ENCODE measurements at regions not wholly inside any gene's neighbourhood (a gene's known extent, or its start where the extent isn't known, plus 50 kb on each side); places are given as distances from the start of the nearest gene placed in this dataset.

GRCh38 chr17:79393358-79394052, 217.3 kb downstream of the RBFOX3 start:
- DNase-seq, result peak; percentile 65 to 71

- DNase-seq, result no peak
Observed at GRCh38 chr17:79392598-79392997, 218.3 kb downstream of the RBFOX3 start.

- DNase-seq, result peak; percentile 58 to 71
Observed at GRCh38 chr17:79391376-79392233, 219.2 kb downstream of the RBFOX3 start.

GRCh38 chr17:79389896-79390295, 221.0 kb downstream of the RBFOX3 start:
- no peak for DNase-seq

GRCh38 chr17:79388556-79389295, 222.1 kb downstream of the RBFOX3 start:
- DNase-seq, result peak; percentile 4 to 42

GRCh38 chr17:79387783-79388182, 223.1 kb downstream of the RBFOX3 start:
- DNase-seq, result no peak

- DNase-seq, result no peak
Observed at GRCh38 chr17:79385962-79386563, 224.8 kb downstream of the RBFOX3 start.

GRCh38 chr17:79382313-79382712, 228.5 kb downstream of the RBFOX3 start:
- no peak for DNase-seq

GRCh38 chr17:79379700-79380445, 231.0 kb downstream of the RBFOX3 start:
- no peak for DNase-seq

- DNase-seq, result no peak
Observed at GRCh38 chr17:79377230-79377786, 233.5 kb downstream of the RBFOX3 start.

GRCh38 chr17:79374807-79375206, 236.0 kb downstream of the RBFOX3 start:
- no peak for DNase-seq

- DNase-seq, result no peak
Observed at GRCh38 chr17:79374087-79374689, 236.7 kb downstream of the RBFOX3 start.

GRCh38 chr17:79372470-79373238, 238.2 kb downstream of the RBFOX3 start:
- DNase-seq, result no peak

GRCh38 chr17:79371984-79372383, 238.9 kb downstream of the RBFOX3 start:
- no peak for DNase-seq

GRCh38 chr17:79370594-79370993, 240.3 kb downstream of the RBFOX3 start:
- DNase-seq, result no peak

GRCh38 chr17:79370126-79370525, 240.7 kb downstream of the RBFOX3 start:
- DNase-seq, result no peak

- DNase-seq, result no peak
Observed at GRCh38 chr17:79369532-79369931, 241.3 kb downstream of the RBFOX3 start.

- no peak for DNase-seq
Observed at GRCh38 chr17:79369001-79369400, 241.8 kb downstream of the RBFOX3 start.

GRCh38 chr17:79368521-79368920, 242.3 kb downstream of the RBFOX3 start:
- no peak for DNase-seq

GRCh38 chr17:79366988-79367571, 243.8 kb downstream of the RBFOX3 start:
- DNase-seq, result no peak
